Stimulated activated naive CD8-positive, alpha-beta T cell treated with anti-CD3 and anti-CD28 coated beads, Interleukin-15, amount 100 ng/mL, for 72 hours (primary cell): ENCODE measurements at regions not wholly inside any gene's neighbourhood (a gene's known extent, or its start where the extent isn't known, plus 50 kb on each side); places are given as distances from the start of the nearest gene placed in this dataset.

Source experiments
- ATAC-seq: fragments of 150-1000 bp; cut with Tn5 transposase; 2 replicates; pipeline ENCODE4 v1.10.0; 2021; ENCODE audit warnings: mild to moderate bottlenecking, moderate library complexity
- DNase-seq, 2 donors: peaks; one replicate each; pipeline ENCODE4 v3.0.0; 2021 to 2022
- H3K27ac Mint-ChIP-seq, 2 donors: one replicate each; pipeline ENCODE4 v1.8.0; 2022; ENCODE audit warnings: mild to moderate bottlenecking in 2 of 2, mixed read lengths in 2 of 2, moderate library complexity in 2 of 2
- H3K27me3 Mint-ChIP-seq: one replicate; pipeline ENCODE4 v1.8.0; 2022; ENCODE audit warnings: mixed read lengths
- H3K4me1 Mint-ChIP-seq: one replicate; pipeline ENCODE4 v1.8.0; 2022; ENCODE audit warnings: mild to moderate bottlenecking, mixed read lengths
- H3K4me3 Mint-ChIP-seq, 2 donors: one replicate each; pipeline ENCODE4 v1.8.0; 2022; ENCODE audit warnings: mild to moderate bottlenecking in 2 of 2, mixed read lengths in 2 of 2, moderate library complexity in 1 of 2
- H3K9me3 Mint-ChIP-seq, 2 donors: one replicate each; pipeline ENCODE4 v1.8.0; 2022; ENCODE audit warnings: mixed read lengths in 2 of 2

DNA sequence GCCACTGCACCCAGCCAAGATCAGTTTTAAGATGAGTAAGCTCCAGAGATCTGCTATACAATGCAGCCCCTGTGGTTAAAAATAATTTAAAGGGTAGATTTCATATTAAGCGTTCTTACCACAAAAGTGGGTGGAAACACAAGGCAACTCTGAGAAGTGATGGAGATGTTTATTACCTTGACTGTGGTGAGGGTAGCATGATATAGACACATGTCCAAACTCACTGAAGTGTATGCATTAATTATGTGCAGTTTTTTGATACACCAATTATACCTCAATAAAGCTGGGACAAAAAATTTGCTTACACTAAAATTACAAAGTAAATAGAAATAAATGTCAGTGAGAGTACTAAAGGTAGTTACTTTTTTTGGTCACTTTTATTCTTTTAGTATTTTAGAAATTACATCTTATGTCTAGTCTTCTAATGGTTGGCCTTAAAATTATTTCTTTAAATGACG, 696.5 kb downstream of the UQCRFS1 start:
- no peak overlapping the region for H3K4me3 Mint-ChIP-seq
- no peak for ATAC-seq
- no peak overlapping the region for H3K27ac Mint-ChIP-seq
- no peak for DNase-seq
- H3K4me1 Mint-ChIP-seq: no peaks in the 10 kb centered on the region
- H3K27me3 Mint-ChIP-seq: no peaks in the 10 kb centered on the region
- no peaks in the 10 kb centered on the region for H3K9me3 Mint-ChIP-seq

DNA sequence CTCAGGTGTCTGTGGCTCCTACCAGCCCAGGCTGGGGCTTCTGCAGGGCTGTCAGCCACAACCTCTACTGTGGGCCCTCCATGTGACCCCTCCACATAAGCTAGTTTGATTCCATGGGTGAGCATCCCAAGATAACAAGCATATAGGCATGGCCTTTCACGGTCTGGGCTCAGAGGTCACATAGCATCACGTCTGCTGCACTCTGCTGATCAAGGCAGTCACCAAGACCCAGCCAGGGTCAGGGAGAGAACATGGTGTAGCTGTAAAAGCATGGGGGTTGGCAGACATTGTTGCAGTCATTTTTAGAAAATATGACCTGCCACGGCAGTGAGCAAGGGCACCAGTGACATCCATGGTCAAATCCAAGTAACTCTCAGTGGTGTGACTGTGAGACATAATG, 698.8 kb downstream of the UQCRFS1 start:
- ATAC-seq (no peak), DNase-seq (no peak)
- no peaks in the 10 kb centered on the region for H3K4me1 Mint-ChIP-seq

DNA sequence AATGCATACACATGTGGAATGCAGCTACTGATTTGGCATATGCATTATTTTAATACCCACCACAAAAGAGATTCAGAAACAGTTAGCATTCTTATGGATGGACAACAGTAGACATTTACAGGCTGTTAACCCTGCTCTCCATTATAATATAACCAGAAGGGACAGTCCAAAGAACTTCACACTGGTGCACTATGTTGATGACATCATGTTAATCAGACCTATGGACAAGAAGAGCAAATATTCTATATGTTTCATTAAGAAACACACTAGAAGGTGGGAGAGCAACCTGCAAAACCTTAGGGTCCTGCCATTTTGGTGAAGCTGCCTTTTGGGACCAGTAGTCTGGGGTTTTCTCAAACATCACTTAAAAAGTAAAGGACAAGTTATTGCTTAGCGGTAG, 701.3 kb downstream of the UQCRFS1 start:
- no peak overlapping the region for H3K4me3 Mint-ChIP-seq
- no peaks in the 10 kb centered on the region for H3K9me3 Mint-ChIP-seq
- DNase-seq (no peak), ATAC-seq (no peak)
- H3K27me3 Mint-ChIP-seq: no peaks in the 10 kb centered on the region
- H3K27ac Mint-ChIP-seq: no peak overlapping the region
- no peaks in the 10 kb centered on the region for H3K4me1 Mint-ChIP-seq

More for the DNA sequence above, 698.8 kb downstream of the UQCRFS1 start:
- Mint-ChIP-seq H3K4me3 (no peak overlapping the region), H3K27ac (peak overlapping the region in 1 of 2 donors; percentile 9), H3K9me3 (no peaks in the 10 kb centered on the region), H3K27me3 (no peaks in the 10 kb centered on the region)

DNA sequence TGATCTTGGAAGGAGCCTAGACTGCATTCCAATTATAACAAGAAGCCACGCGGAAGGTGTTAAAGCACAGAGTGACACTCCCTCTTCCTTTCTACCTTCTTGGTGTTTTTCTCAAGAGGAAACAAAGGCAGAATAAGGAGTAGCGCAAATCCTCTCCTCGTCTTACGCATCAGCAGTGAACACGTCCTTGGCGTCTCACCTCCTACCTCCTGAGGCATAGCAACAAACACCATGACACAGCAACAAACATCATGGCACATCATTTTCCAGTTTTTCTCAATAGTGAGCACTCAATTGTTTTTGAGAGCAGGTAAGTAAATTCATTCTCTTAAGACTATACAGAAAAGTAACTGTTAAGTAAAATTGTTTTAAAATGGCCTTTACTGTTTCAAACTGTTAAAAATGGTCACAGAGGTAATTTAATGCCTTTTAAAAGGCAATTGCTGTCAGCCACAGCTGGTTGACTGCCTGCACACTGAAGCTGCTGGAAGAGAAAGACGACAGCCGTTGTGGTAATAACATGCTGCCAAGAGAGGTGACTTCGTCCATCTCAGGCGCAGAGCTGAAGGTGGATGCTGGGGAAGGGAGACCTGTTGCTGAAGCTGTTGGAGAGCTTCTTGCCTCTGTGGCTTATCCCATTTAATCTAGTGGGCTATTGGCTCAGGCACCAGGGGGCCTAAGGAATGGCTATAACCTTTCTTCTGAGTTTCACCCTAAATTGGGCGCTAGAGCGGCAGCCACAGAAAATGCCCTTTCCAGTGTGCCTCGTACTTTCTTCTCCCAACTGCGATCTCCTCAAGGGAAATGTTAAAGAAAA, 703.7 kb downstream of the UQCRFS1 start:
- Mint-ChIP-seq H3K9me3 (no peaks in the 10 kb centered on the region), H3K27ac (peak overlapping the region in 1 of 2 donors; percentile 81), H3K4me1 (no peaks in the 10 kb centered on the region)

DNA sequence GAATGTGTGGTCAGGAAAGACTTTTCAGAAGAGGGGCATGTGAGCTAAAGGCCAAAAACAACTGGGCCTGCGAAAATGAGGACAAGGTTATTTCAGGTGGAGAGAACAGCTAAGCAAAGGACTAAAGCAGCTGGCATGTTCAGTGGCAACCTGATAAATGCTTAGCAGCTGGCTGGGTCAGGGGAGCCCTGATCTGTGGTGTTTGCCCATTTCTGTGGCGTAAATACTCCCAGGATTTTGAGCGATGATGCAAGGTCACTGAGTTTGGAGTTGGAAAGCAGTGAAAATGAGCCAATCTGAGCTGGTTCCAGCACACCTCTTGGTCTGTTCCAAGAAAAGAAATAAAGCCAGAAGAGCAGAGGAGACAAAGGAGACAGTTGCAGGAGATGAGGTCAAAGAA, 704.3 kb downstream of the UQCRFS1 start:
- ATAC-seq (no peak), DNase-seq (no peak)
- Mint-ChIP-seq H3K27ac (no peak overlapping the region), H3K4me1 (no peaks in the 10 kb centered on the region), H3K27me3 (no peaks in the 10 kb centered on the region), H3K9me3 (no peaks in the 10 kb centered on the region), H3K4me3 (no peak overlapping the region)

More for the DNA sequence above, 703.7 kb downstream of the UQCRFS1 start:
- Mint-ChIP-seq H3K27me3 (no peaks in the 10 kb centered on the region), H3K4me3 (no peak overlapping the region)
- no peak for DNase-seq
- no peak for ATAC-seq

DNA sequence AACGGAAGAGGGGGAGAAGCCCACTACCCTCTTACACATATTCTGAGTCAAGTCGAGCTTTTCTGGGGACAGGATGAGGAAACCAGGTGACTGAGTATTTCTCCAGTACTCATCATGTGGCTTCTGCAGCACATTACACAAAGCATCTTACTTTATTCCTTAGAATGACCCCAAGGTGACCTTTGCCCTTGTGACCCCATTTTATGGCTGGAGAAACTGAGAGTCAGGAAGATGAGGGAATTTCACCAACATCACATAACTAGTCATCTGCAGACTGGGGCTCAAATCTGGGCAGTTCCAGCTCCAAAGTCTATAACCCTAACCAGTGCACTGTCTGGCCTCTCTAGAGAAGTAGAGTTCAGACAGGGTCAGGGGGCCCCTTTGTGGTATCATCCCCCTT, 707.0 kb downstream of the UQCRFS1 start:
- DNase-seq (no peak), ATAC-seq (no peak)
- peaks cover 15% of the 10 kb centered on the region for H3K4me1 Mint-ChIP-seq
- no peak overlapping the region for H3K27ac Mint-ChIP-seq
- H3K9me3 Mint-ChIP-seq: no peaks in the 10 kb centered on the region
- H3K27me3 Mint-ChIP-seq: no peaks in the 10 kb centered on the region
- H3K4me3 Mint-ChIP-seq: no peak overlapping the region

DNA sequence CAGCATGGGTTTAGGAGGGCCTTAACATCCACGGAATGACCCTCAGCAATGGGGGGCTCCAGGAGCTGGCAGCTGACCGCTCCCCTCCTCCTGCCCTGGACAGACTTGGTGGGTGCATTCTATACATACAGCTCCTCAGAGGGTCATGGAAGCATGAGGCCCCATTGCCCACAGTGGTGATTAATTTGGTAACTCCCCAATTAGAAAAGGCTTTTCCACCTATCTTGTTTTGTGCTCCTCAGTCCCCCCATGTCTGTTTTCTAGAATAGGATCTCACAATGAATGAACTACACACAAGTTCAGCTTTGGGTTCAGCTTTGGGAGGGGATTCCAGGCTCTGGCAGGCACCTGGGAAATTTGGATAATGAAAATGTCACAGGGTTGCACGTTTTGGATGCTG, 707.8 kb downstream of the UQCRFS1 start:
- DNase-seq (no peak), ATAC-seq (no peak)
- no peaks in the 10 kb centered on the region for H3K9me3 Mint-ChIP-seq
- no peak overlapping the region for H3K4me3 Mint-ChIP-seq
- peaks cover 18% of the 10 kb centered on the region for H3K4me1 Mint-ChIP-seq
- no peak overlapping the region for H3K27ac Mint-ChIP-seq
- H3K27me3 Mint-ChIP-seq: no peaks in the 10 kb centered on the region

GRCh38 chr19:28504727-28505126, 708.2 kb downstream of the UQCRFS1 start:
- no peak overlapping the region for H3K4me3 Mint-ChIP-seq
- no peak for DNase-seq
- ATAC-seq: no peak
- no peaks in the 10 kb centered on the region for H3K9me3 Mint-ChIP-seq
- peaks cover 18% of the 10 kb centered on the region for H3K4me1 Mint-ChIP-seq
- H3K27me3 Mint-ChIP-seq: no peaks in the 10 kb centered on the region
- H3K27ac Mint-ChIP-seq: no peak overlapping the region

GRCh38 chr19:28504139-28504538, 708.8 kb downstream of the UQCRFS1 start:
- H3K9me3 Mint-ChIP-seq: no peaks in the 10 kb centered on the region
- H3K4me1 Mint-ChIP-seq: peaks cover 18% of the 10 kb centered on the region
- no peaks in the 10 kb centered on the region for H3K27me3 Mint-ChIP-seq
- DNase-seq (no peak), ATAC-seq (no peak)
- no peak overlapping the region for H3K27ac Mint-ChIP-seq
- no peak overlapping the region for H3K4me3 Mint-ChIP-seq

DNA sequence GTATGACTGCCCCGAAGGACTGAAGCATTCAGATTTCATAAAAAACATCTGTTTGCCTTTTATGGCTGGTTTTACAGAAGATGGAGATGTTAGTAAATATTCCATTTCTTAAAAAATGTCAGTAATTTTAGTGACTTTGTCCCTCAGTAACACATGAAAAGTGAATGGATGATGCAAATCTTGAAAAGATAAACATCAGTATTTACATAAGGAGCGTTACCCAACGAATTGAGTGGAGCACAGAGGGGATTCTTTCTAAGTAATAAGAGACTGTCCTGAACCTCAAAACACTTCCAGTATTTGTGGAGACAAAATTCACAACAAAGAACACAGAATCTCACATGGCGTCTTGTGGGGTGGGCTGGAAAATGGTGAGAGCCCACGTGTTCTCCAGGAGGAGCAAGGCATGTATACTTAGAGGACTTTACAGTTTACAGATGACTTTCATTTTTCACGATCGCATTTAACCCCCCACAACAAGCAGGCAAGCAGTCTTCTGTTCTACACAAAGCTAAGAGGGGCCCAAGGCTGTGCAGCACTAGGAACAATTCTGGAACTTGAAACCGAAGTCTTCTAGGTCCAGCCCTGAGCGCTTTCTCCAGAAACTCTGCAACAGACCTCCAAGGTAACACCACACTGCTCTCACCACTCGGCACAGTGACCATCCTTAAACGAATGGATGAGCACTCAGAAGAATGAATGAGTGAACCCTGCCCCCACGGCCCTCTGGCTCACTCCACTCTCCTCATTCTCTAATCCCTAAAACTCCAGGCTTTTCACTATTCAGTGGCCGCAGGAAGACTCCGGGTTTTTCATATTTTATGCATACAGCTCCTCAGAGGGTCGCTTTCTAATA, 709.8 kb downstream of the UQCRFS1 start:
- peaks cover 18% of the 10 kb centered on the region for H3K4me1 Mint-ChIP-seq
- no peak overlapping the region for H3K27ac Mint-ChIP-seq
- no peak for DNase-seq
- ATAC-seq: no peak
- H3K27me3 Mint-ChIP-seq: no peaks in the 10 kb centered on the region
- H3K9me3 Mint-ChIP-seq: no peaks in the 10 kb centered on the region
- H3K4me3 Mint-ChIP-seq: no peak overlapping the region

- ATAC-seq: no peak
Measured at GRCh38 chr19:28501976-28502375, 711.0 kb downstream of the UQCRFS1 start.

DNA sequence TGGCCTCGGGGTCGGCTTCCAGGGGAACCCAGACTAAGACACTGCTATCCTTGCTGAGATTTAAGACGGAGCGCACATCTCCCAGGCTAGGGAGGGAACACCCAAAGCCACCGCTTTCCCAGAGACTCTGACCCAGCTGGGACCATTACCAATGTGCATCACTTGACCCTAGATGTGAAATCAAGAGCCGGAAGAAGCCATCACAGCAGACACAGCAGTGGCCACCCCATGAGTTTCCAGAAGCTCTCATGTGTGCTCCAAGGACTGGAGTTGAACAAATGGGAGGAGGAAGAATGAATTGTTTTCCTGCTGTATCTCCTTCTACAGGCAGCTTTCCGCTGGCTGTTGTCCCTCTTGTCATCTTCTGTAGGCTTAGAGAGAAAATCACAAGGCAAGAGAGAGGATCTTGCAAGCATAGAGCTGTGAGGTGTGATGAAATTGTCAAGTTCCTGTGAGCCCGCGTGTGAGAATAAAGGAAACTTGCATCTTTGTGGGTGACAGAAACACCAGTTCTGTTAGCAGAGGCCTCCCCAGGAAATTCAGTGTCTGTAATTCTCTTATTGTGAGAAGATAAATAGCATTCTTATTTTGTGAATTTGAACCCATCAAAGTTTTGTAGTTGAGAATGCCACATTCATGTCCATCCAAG, 711.8 kb downstream of the UQCRFS1 start:
- DNase-seq (no peak), ATAC-seq (no peak)
- no peaks in the 10 kb centered on the region for H3K9me3 Mint-ChIP-seq
- H3K27ac Mint-ChIP-seq: peak overlapping the region in 1 of 2 donors; percentile 61
- no peaks in the 10 kb centered on the region for H3K27me3 Mint-ChIP-seq
- H3K4me1 Mint-ChIP-seq: peaks cover 18% of the 10 kb centered on the region
- H3K4me3 Mint-ChIP-seq: no peak overlapping the region

More at GRCh38 chr19:28501976-28502375, 711.0 kb downstream of the UQCRFS1 start:
- peaks cover 18% of the 10 kb centered on the region for H3K4me1 Mint-ChIP-seq
- no peak overlapping the region for H3K4me3 Mint-ChIP-seq
- no peak for DNase-seq
- H3K9me3 Mint-ChIP-seq: no peaks in the 10 kb centered on the region
- no peak overlapping the region for H3K27ac Mint-ChIP-seq
- H3K27me3 Mint-ChIP-seq: no peaks in the 10 kb centered on the region

DNA sequence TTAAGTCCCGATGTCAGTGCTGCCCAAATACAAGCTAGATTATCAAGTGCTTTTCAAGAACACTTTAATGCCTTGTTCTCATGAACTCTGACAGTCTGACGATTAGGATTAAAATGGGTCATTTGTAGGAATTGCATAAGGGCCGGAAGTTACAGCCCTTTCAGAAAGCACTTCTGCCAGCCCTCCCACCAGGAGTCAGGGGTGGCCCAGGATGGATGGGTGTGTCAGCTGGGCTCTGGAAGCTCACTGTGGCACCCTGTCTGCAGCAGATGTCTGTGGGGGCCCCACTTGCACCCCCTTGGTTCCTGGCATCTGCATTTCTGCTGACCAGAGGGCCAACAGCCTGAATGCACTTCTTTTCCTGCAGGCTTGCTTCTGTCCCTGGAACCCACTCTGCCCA, 712.7 kb downstream of the UQCRFS1 start:
- DNase-seq (no peak), ATAC-seq (no peak)
- H3K27ac Mint-ChIP-seq: no peak overlapping the region
- H3K4me1 Mint-ChIP-seq: peaks cover 18% of the 10 kb centered on the region
- no peaks in the 10 kb centered on the region for H3K27me3 Mint-ChIP-seq
- no peak overlapping the region for H3K4me3 Mint-ChIP-seq
- no peaks in the 10 kb centered on the region for H3K9me3 Mint-ChIP-seq

DNA sequence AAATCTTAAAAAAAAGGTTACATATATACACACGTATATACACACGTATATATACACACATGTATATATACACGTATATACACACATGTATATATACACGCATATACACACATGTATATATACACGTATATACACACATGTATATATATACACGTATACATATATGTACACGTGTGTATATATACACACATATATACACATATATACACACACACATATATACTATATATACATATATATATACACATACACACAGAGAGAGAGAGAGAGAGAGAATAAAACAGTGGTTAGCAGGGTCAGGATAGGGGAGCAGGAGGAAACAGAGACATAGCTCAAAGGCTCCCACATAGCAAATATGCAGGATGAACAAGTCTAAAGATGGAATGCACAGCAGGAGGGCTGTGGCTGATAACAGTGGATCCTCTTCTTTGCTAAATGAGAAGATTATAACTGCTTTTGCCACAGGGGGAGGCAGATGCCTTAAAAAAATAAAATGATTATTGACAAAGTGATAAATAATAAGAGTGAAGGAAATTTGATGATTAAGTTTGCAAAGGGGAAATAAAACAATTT, 714.5 kb downstream of the UQCRFS1 start:
- DNase-seq (no peak), ATAC-seq (no peak)
- no peaks in the 10 kb centered on the region for H3K27me3 Mint-ChIP-seq
- no peak overlapping the region for H3K4me3 Mint-ChIP-seq
- peaks cover 18% of the 10 kb centered on the region for H3K4me1 Mint-ChIP-seq
- no peaks in the 10 kb centered on the region for H3K9me3 Mint-ChIP-seq
- H3K27ac Mint-ChIP-seq: no peak overlapping the region

- no peaks in the 10 kb centered on the region for H3K27me3 Mint-ChIP-seq
- no peaks in the 10 kb centered on the region for H3K9me3 Mint-ChIP-seq
- DNase-seq: no peak
- no peak for ATAC-seq
- peaks cover 18% of the 10 kb centered on the region for H3K4me1 Mint-ChIP-seq
- H3K27ac Mint-ChIP-seq: no peak overlapping the region
- no peak overlapping the region for H3K4me3 Mint-ChIP-seq
Measured at GRCh38 chr19:28497887-28498286, 715.1 kb downstream of the UQCRFS1 start.
